ENCODE measurements at regions not wholly inside any gene's neighbourhood (a gene's known extent, or its start where the extent isn't known, plus 50 kb on each side); places are given as distances from the start of the nearest gene placed in this dataset.
"Not testable (repeated sequence)": the region's sequence is repeated elsewhere in the genome, so short reads cannot be mapped to it uniquely, and the experiment has no call there.

- TF ChIP-seq CTCF (tag by site-specific recombination; IDR thresholded peaks at IDR 0.05); PRDM1 (tag by site-specific recombination; IDR thresholded peaks at IDR 0.05); ZNF324 (tag by site-specific recombination; IDR thresholded peaks at IDR 0.05); ZNF629 (tag by site-specific recombination; IDR thresholded peaks at IDR 0.05); ZNF423 (tag by site-specific recombination; IDR thresholded peaks at IDR 0.05); ZNF292 (tag by site-specific recombination; IDR thresholded peaks at IDR 0.05; ENCODE audit: borderline replicate concordance, low read depth); ZNF600 (tag by site-specific recombination; IDR thresholded peaks at IDR 0.05); GLI2 (tag by site-specific recombination; IDR thresholded peaks at IDR 0.05; ENCODE audit: borderline replicate concordance, low read depth); ZNF175 (tag by site-specific recombination; IDR thresholded peaks at IDR 0.05); ZSCAN23 (tag by site-specific recombination; IDR thresholded peaks at IDR 0.05); ZNF23 (tag by site-specific recombination; IDR thresholded peaks at IDR 0.05; ENCODE audit: borderline replicate concordance): not testable (repeated sequence)
- TF ChIP-seq, protein P1, sequence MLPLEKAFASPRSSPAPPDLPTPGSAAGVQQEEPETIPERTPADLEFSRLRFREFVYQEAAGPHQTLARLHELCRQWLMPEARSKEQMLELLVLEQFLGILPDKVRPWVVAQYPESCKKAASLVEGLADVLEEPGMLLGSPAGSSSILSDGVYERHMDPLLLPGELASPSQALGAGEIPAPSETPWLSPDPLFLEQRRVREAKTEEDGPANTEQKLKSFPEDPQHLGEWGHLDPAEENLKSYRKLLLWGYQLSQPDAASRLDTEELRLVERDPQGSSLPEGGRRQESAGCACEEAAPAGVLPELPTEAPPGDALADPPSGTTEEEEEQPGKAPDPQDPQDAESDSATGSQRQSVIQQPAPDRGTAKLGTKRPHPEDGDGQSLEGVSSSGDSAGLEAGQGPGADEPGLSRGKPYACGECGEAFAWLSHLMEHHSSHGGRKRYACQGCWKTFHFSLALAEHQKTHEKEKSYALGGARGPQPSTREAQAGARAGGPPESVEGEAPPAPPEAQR (tag by site-specific recombination; IDR thresholded peaks at IDR 0.05), result not testable (repeated sequence)
- TF ChIP-seq, protein P2, sequence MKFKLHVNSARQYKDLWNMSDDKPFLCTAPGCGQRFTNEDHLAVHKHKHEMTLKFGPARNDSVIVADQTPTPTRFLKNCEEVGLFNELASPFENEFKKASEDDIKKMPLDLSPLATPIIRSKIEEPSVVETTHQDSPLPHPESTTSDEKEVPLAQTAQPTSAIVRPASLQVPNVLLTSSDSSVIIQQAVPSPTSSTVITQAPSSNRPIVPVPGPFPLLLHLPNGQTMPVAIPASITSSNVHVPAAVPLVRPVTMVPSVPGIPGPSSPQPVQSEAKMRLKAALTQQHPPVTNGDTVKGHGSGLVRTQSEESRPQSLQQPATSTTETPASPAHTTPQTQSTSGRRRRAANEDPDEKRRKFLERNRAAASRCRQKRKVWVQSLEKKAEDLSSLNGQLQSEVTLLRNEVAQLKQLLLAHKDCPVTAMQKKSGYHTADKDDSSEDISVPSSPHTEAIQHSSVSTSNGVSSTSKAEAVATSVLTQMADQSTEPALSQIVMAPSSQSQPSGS (tag by site-specific recombination; IDR thresholded peaks at IDR 0.05; ENCODE audit: low read depth), result not testable (repeated sequence)
- TF ChIP-seq, protein P3, sequence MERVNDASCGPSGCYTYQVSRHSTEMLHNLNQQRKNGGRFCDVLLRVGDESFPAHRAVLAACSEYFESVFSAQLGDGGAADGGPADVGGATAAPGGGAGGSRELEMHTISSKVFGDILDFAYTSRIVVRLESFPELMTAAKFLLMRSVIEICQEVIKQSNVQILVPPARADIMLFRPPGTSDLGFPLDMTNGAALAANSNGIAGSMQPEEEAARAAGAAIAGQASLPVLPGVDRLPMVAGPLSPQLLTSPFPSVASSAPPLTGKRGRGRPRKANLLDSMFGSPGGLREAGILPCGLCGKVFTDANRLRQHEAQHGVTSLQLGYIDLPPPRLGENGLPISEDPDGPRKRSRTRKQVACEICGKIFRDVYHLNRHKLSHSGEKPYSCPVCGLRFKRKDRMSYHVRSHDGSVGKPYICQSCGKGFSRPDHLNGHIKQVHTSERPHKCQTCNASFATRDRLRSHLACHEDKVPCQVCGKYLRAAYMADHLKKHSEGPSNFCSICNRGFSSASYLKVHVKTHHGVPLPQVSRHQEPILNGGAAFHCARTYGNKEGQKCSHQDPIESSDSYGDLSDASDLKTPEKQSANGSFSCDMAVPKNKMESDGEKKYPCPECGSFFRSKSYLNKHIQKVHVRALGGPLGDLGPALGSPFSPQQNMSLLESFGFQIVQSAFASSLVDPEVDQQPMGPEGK (tag by site-specific recombination; IDR thresholded peaks at IDR 0.05), result not testable (repeated sequence)
These were observed 71.9 kb upstream of the NBPF3 start for GRCh38 chr1:21367973-21368514.

All from HEK293 (cell line).